MM.1S (cell line): ENCODE measurements at regions not wholly inside any gene's neighbourhood (a gene's known extent, or its start where the extent isn't known, plus 50 kb on each side); places are given as distances from the start of the nearest gene placed in this dataset.

ENCODE experiments used
- DNase-seq: peaks from one replicate; pipeline ENCODE4 v3.0.0-alpha.2; 2015
- H2AFZ ChIP-seq: fragments of 300-600 bp; sonication (generic); 2 replicates; pipeline ENCODE4 v1.6.0; 2016; ENCODE audit warnings: antibody characterized with exemption, low read length
- H3F3A ChIP-seq: fragments of 300-600 bp; sonication (generic); 2 replicates; pipeline ENCODE4 v1.6.1; 2016; ENCODE audit warnings: mild to moderate bottlenecking, antibody characterized with exemption, low read length, moderate library complexity, mixed read lengths; ENCODE audit not compliant: insufficient read depth
- H3K27ac ChIP-seq: fragments of 300-600 bp; sonication (generic); 2 replicates; pipeline ENCODE4 v1.5.1; 2016; ENCODE audit warnings: mild to moderate bottlenecking, low read length
- H3K27me3 ChIP-seq: fragments of 300-600 bp; sonication (generic); replicated peaks from 2 replicates; pipeline ENCODE4 v1.6.0; 2016; ENCODE audit warnings: low read length; ENCODE audit not compliant: insufficient read depth
- H3K36me3 ChIP-seq: fragments of 300-600 bp; sonication (generic); replicated peaks from 2 replicates; pipeline ENCODE4 v1.6.1; 2016; ENCODE audit warnings: mild to moderate bottlenecking, low read length, mixed read lengths; ENCODE audit not compliant: insufficient read depth
- H3K4me1 ChIP-seq: fragments of 300-600 bp; sonication (generic); 2 replicates; pipeline ENCODE4 v1.6.1; 2016; ENCODE audit warnings: low read length, mixed read lengths
- H3K4me2 ChIP-seq: fragments of 300-600 bp; sonication (generic); 2 replicates; pipeline ENCODE4 v1.6.0; 2016; ENCODE audit warnings: low read depth, low read length
- H3K4me3 ChIP-seq: fragments of 300-600 bp; sonication (generic); 2 replicates; pipeline ENCODE4 v1.5.1; 2016; ENCODE audit warnings: low read length, mixed read lengths
- H3K79me2 ChIP-seq: fragments of 300-600 bp; sonication (generic); 2 replicates; pipeline ENCODE4 v1.6.1; 2016; ENCODE audit warnings: mixed run types, low read length, mixed read lengths
- H3K9ac ChIP-seq: fragments of 300-600 bp; sonication (generic); 2 replicates; pipeline ENCODE4 v1.6.1; 2016; ENCODE audit warnings: low read length, mixed read lengths
- H3K9me2 ChIP-seq: fragments of 300-600 bp; sonication (generic); replicated peaks from 2 replicates; pipeline ENCODE4 v1.6.1; 2016; ENCODE audit warnings: mild to moderate bottlenecking, low read length, mixed read lengths; ENCODE audit not compliant: insufficient read depth
- H3K9me3 ChIP-seq: fragments of 300-600 bp; sonication (generic); replicated peaks from 2 replicates; pipeline ENCODE4 v1.6.1; 2016; ENCODE audit warnings: mild to moderate bottlenecking, low read length, mixed read lengths; ENCODE audit not compliant: insufficient read depth
- H4K20me1 ChIP-seq: fragments of 300-600 bp; sonication (generic); 2 replicates; pipeline ENCODE4 v1.6.1; 2016; ENCODE audit warnings: mild to moderate bottlenecking, low read length, moderate library complexity, mixed read lengths; ENCODE audit not compliant: insufficient read depth
- EZH2 ChIP-seq: fragments of 300-600 bp; sonication (generic); optimal IDR thresholded peaks from 2 replicates; pipeline ENCODE3; 2017; ENCODE audit warnings: low read depth, mild to moderate bottlenecking, antibody characterized with exemption, low read length, mixed read lengths
- EZH2phosphoT487 ChIP-seq: fragments of 300-600 bp; sonication (generic); IDR thresholded peaks from 2 replicates; pipeline ENCODE4 v1.6.1; 2018; ENCODE audit warnings: antibody characterized with exemption, low read length
- TF ChIP-seq, protein P1 (sequence below): fragments of 300-600 bp; sonication (generic); IDR thresholded peaks from 2 replicates; pipeline ENCODE4 v1.5.1; 2016; ENCODE audit warnings: antibody characterized with exemption, low read length, mixed read lengths

DNA sequence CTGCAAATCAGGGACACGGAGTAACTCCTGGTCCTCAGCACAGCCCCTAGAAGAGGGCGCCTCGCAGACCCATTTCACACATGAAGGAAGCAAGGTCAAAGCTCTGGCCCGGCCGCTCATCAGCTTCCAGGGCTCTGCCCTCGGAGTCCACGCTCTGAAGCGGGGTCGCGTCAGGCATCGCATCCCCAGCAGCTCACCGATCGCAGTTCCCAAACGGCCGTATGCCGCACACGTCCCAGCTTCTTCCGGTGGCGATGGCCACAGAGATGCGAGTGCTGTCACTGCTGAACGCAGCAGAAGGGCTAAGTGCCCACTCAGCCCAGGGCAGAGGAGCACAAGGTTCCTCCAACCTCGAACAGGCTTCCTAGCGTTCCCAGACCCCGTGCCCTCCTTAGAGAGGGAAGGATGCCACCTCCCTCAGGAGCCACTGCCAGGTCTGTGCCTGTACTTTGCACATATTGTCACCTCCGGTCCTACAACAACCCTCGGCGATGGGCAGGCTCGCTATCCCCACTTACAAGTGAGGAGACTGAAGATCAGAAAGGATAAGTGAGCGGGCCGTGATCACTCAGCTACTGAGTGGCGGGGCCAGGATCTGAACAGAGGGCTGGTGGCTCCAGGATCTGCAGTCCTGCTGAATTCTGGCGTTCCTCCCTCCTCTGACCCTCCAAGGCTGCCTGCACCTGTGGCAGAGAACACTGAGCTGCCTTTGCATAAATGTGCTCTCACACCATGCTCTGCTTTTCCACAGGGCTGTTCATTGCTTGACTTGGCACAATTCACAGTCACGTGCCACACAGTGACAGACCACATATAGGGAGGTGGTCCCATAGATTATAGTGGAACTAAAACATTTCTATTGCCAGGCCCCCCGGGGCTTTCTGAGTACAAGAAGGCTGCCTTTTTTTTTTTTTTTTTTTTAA lies 71.4 kb downstream of the COPS8 start:
- H3K27me3 ChIP-seq: no peaks in the 10 kb centered on the region
- no peak overlapping the region for H3K4me2 ChIP-seq
- H4K20me1 ChIP-seq: no peaks in the 10 kb centered on the region
- H2AFZ ChIP-seq: no peak overlapping the region
- H3K36me3 ChIP-seq: no peaks in the 10 kb centered on the region
- no peak for DNase-seq
- TF ChIP-seq, protein P1, sequence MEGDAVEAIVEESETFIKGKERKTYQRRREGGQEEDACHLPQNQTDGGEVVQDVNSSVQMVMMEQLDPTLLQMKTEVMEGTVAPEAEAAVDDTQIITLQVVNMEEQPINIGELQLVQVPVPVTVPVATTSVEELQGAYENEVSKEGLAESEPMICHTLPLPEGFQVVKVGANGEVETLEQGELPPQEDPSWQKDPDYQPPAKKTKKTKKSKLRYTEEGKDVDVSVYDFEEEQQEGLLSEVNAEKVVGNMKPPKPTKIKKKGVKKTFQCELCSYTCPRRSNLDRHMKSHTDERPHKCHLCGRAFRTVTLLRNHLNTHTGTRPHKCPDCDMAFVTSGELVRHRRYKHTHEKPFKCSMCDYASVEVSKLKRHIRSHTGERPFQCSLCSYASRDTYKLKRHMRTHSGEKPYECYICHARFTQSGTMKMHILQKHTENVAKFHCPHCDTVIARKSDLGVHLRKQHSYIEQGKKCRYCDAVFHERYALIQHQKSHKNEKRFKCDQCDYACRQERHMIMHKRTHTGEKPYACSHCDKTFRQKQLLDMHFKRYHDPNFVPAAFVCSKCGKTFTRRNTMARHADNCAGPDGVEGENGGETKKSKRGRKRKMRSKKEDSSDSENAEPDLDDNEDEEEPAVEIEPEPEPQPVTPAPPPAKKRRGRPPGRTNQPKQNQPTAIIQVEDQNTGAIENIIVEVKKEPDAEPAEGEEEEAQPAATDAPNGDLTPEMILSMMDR: no peak
- TF ChIP-seq EZH2phosphoT487 (no peak), EZH2 (no peak)
- H3K4me1 ChIP-seq: peaks cover 24% of the 10 kb centered on the region
- H3F3A ChIP-seq: peaks cover 13% of the 10 kb centered on the region
- H3K4me3 ChIP-seq: no peak overlapping the region
- H3K79me2 ChIP-seq: no peaks in the 10 kb centered on the region
- H3K27ac ChIP-seq: no peak overlapping the region
- H3K9me3 ChIP-seq: no peaks in the 10 kb centered on the region
- no peak overlapping the region for H3K9ac ChIP-seq
- H3K9me2 ChIP-seq: no peaks in the 10 kb centered on the region

GRCh38 chr2:237157780-237158102 lies 72.1 kb downstream of the COPS8 start:
- H2AFZ ChIP-seq: no peak overlapping the region
- no peak overlapping the region for H3K4me2 ChIP-seq
- H3K27me3 ChIP-seq: no peaks in the 10 kb centered on the region
- no peaks in the 10 kb centered on the region for H4K20me1 ChIP-seq
- peaks cover 13% of the 10 kb centered on the region for H3F3A ChIP-seq
- H3K4me3 ChIP-seq: no peak overlapping the region
- no peak overlapping the region for H3K27ac ChIP-seq
- H3K79me2 ChIP-seq: no peaks in the 10 kb centered on the region
- no peak overlapping the region for H3K9ac ChIP-seq
- H3K36me3 ChIP-seq: no peaks in the 10 kb centered on the region
- H3K4me1 ChIP-seq: peaks cover 24% of the 10 kb centered on the region
- DNase-seq: no peak
- H3K9me2 ChIP-seq: no peaks in the 10 kb centered on the region
- H3K9me3 ChIP-seq: no peaks in the 10 kb centered on the region
- TF ChIP-seq, protein P1: no peak
- TF ChIP-seq EZH2phosphoT487 (no peak), EZH2 (no peak)

DNA sequence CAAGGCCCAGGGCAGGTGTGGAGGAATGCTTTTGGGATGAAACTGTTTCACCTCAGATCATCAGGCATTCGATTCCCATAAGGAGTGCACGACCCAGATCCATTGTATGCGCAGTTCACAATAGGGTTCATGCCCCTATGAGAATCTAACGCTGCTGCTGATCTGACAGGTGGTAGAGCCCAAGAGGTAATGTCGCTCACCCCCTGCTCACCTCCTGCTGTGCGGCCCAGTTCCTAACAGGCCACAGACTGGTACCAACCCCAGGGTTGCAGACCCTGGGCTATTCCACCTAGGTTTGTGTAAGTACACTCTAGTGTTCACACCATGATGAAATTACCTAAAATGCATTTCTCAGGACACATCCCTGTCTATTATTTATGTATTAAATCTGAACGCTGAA lies 72.5 kb downstream of the COPS8 start:
- H3K27ac ChIP-seq: no peak overlapping the region
- H3K79me2 ChIP-seq: no peaks in the 10 kb centered on the region
- H4K20me1 ChIP-seq: no peaks in the 10 kb centered on the region
- no peak overlapping the region for H3K9ac ChIP-seq
- H3K27me3 ChIP-seq: no peaks in the 10 kb centered on the region
- H2AFZ ChIP-seq: no peak overlapping the region
- H3K36me3 ChIP-seq: no peaks in the 10 kb centered on the region
- no peak overlapping the region for H3K4me3 ChIP-seq
- H3K4me2 ChIP-seq: no peak overlapping the region
- TF ChIP-seq EZH2phosphoT487 (no peak), EZH2 (no peak)
- TF ChIP-seq, protein P1: no peak
- peaks cover 24% of the 10 kb centered on the region for H3K4me1 ChIP-seq
- H3K9me2 ChIP-seq: no peaks in the 10 kb centered on the region
- H3K9me3 ChIP-seq: no peaks in the 10 kb centered on the region
- no peak for DNase-seq
- H3F3A ChIP-seq: peaks cover 13% of the 10 kb centered on the region
